ENCODE measurements at regions not wholly inside any gene's neighbourhood (a gene's known extent, or its start where the extent isn't known, plus 50 kb on each side); places are given as distances from the start of the nearest gene placed in this dataset.
A peak's percentile ranks its signal among the peaks of the same experiment; 100 is the strongest.

- H3K27ac ChIP-seq, result no peak overlapping the region
- DNase-seq (ENCODE audit: low read depth, low spot score), result no peak
Measured at GRCh38 chr5:164597293-164597900, 1092.0 kb downstream of the MAT2B start.

GRCh38 chr5:164600274-164600673 is 1094.9 kb downstream of the MAT2B start:
- H3K27ac ChIP-seq, result peak overlapping the region; percentile 65
- no peak for DNase-seq (ENCODE audit: low read depth, low spot score)

GRCh38 chr5:164600929-164601535 is 1095.6 kb downstream of the MAT2B start:
- H3K27ac ChIP-seq, result no peak overlapping the region
- no peak for DNase-seq (ENCODE audit: low read depth, low spot score)

- DNase-seq (ENCODE audit: low read depth, low spot score), result no peak
- no peak overlapping the region for H3K27ac ChIP-seq
Measured at GRCh38 chr5:164608507-164608906, 1103.1 kb downstream of the MAT2B start.

- no peak overlapping the region for H3K27ac ChIP-seq
- no peak for DNase-seq (ENCODE audit: low read depth, low spot score)
Measured at GRCh38 chr5:164610374-164610773, 1105.0 kb downstream of the MAT2B start.

GRCh38 chr5:164614707-164615106 is 1109.3 kb downstream of the MAT2B start:
- no peak overlapping the region for H3K27ac ChIP-seq
- no peak for DNase-seq (ENCODE audit: low read depth, low spot score)

- H3K27ac ChIP-seq, result no peak overlapping the region
- no peak for DNase-seq (ENCODE audit: low read depth, low spot score)
Measured at GRCh38 chr5:164617290-164617689, 1111.9 kb downstream of the MAT2B start.

- DNase-seq (ENCODE audit: low read depth, low spot score), result no peak
- no peak overlapping the region for H3K27ac ChIP-seq
Measured at GRCh38 chr5:164627021-164627420, 1121.6 kb downstream of the MAT2B start.

GRCh38 chr5:164636456-164636855 is 1131.0 kb downstream of the MAT2B start:
- no peak for DNase-seq (ENCODE audit: low read depth, low spot score)
- H3K27ac ChIP-seq, result no peak overlapping the region

GRCh38 chr5:164637931-164638521 is 1132.6 kb downstream of the MAT2B start:
- H3K27ac ChIP-seq, result no peak overlapping the region
- DNase-seq (ENCODE audit: low read depth, low spot score), result no peak

- DNase-seq (ENCODE audit: low read depth, low spot score), result no peak
- H3K27ac ChIP-seq, result no peak overlapping the region
Measured at GRCh38 chr5:164649266-164649665, 1143.8 kb downstream of the MAT2B start.

GRCh38 chr5:164650427-164650826 is 1145.0 kb downstream of the MAT2B start:
- H3K27ac ChIP-seq, result no peak overlapping the region
- DNase-seq (ENCODE audit: low read depth, low spot score), result no peak

GRCh38 chr5:164651546-164652275 is 1146.3 kb downstream of the MAT2B start:
- DNase-seq (ENCODE audit: low read depth, low spot score), result no peak
- H3K27ac ChIP-seq, result no peak overlapping the region

- DNase-seq (ENCODE audit: low read depth, low spot score), result no peak
- no peak overlapping the region for H3K27ac ChIP-seq
Measured at GRCh38 chr5:164652276-164652660, 1146.8 kb downstream of the MAT2B start.

GRCh38 chr5:164663198-164663989 is 1158.0 kb downstream of the MAT2B start:
- H3K27ac ChIP-seq, result no peak overlapping the region
- no peak for DNase-seq (ENCODE audit: low read depth, low spot score)

GRCh38 chr5:164671640-164672039 is 1166.2 kb downstream of the MAT2B start:
- H3K27ac ChIP-seq, result no peak overlapping the region
- DNase-seq (ENCODE audit: low read depth, low spot score), result no peak

- DNase-seq (ENCODE audit: low read depth, low spot score), result no peak
- no peak overlapping the region for H3K27ac ChIP-seq
Measured at GRCh38 chr5:164672205-164672604, 1166.8 kb downstream of the MAT2B start.

GRCh38 chr5:164672931-164673694 is 1167.7 kb downstream of the MAT2B start:
- DNase-seq (ENCODE audit: low read depth, low spot score), result no peak
- no peak overlapping the region for H3K27ac ChIP-seq

GRCh38 chr5:164679461-164679860 is 1174.0 kb downstream of the MAT2B start:
- H3K27ac ChIP-seq, result no peak overlapping the region
- no peak for DNase-seq (ENCODE audit: low read depth, low spot score)

GRCh38 chr5:164680216-164680615 is 1174.8 kb downstream of the MAT2B start:
- DNase-seq (ENCODE audit: low read depth, low spot score), result no peak
- no peak overlapping the region for H3K27ac ChIP-seq
